Colonic mucosa (tissue), 4 donors: ENCODE measurements at regions not wholly inside any gene's neighbourhood (a gene's known extent, or its start where the extent isn't known, plus 50 kb on each side); places are given as distances from the start of the nearest gene placed in this dataset.

Experiments
- DNase-seq: peaks from one replicate; pipeline ENCODE4 v3.0.0-alpha.2; 2020
- H3K27ac ChIP-seq: fragments of 200-600 bp; one replicate; pipeline ENCODE4 v1.8.0; 2021
- H3K27me3 ChIP-seq: fragments of 200-600 bp; one replicate; pipeline ENCODE4 v1.8.0; 2021
- H3K36me3 ChIP-seq: fragments of 200-600 bp; one replicate; pipeline ENCODE4 v1.8.0; 2021
- H3K4me1 ChIP-seq: fragments of 200-600 bp; one replicate; pipeline ENCODE4 v1.8.0; 2021; ENCODE audit warnings: mild to moderate bottlenecking
- H3K4me3 ChIP-seq: fragments of 200-600 bp; one replicate; pipeline ENCODE4 v1.8.0; 2021
- H3K9ac ChIP-seq, 2 donors: one replicate each; pipeline ENCODE4 v1.7.0; 2013; ENCODE audit warnings: control low read depth in 2 of 2, low read depth in 2 of 2, low read length in 2 of 2
- H3K9me3 ChIP-seq: fragments of 200-600 bp; one replicate; pipeline ENCODE4 v1.8.0; 2021
- intact Hi-C: fragments of 100-400 bp; cut with DNase I; formaldehyde crosslinking; loops from one replicate; pipeline ENCODE4 v1.14.1; 2022
- TF ChIP-seq, protein P1 (sequence below): fragments of 200-600 bp; IDR thresholded peaks from one replicate; pipeline ENCODE4 v1.8.0; 2022; ENCODE audit warnings: antibody characterized with exemption, mild to moderate bottlenecking
- donor health status: healthy.
- donor health status: DM: no; HTN: no; CAD: no.
- donor health status: DM: no; HTN: no; CAD: no.

DNA sequence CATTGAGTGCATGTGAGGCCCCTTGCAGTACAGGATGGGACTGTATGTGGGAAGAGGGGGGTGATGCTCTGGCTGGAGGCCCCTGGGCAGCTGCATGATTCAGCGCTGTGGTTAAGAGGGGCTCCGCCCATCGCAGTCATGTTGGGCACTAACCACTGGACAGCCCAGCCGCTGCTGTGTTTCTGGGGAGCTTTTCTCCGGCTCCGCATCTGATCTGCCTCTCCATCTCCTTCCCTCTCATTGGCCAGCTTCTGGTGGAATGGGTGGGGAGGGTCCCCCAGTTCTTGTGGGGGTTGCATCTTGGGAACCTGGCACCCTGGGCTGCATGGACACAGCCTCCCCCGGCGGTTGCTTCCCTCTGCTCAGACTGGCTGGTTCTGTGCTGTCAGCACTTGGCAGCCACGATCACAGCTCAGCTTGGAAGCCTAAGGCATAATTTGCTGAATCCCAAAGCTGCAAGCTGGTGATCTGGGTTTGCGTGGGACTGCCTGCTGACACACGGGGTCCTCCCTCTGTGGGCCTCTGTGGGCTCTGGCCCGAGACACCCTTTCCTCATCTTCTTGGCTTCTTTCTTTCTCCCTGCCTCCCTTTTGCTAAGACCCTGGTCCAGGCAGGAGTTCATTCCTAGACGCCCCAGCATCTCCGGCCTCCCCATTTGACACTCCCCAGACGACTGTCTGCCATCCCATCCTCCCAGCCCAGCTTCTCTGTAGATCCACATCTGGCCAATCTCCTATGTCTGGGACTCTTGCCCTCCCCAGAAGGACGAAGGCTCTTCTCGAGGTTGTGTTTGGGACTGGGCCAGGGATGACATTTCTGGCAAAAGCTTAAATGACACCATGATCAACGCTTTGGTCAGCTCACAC is 168.3 kb downstream of the SEC14L1 start:
- Histone ChIP-seq H3K36me3 (no peaks in the 10 kb centered on the region), H3K9ac (no peak overlapping the region), H3K4me1 (peaks cover 27% of the 10 kb centered on the region), H3K27me3 (no peaks in the 10 kb centered on the region), H3K4me3 (no peak overlapping the region), H3K9me3 (no peaks in the 10 kb centered on the region), H3K27ac (no peak overlapping the region)
- TF ChIP-seq, protein P1, sequence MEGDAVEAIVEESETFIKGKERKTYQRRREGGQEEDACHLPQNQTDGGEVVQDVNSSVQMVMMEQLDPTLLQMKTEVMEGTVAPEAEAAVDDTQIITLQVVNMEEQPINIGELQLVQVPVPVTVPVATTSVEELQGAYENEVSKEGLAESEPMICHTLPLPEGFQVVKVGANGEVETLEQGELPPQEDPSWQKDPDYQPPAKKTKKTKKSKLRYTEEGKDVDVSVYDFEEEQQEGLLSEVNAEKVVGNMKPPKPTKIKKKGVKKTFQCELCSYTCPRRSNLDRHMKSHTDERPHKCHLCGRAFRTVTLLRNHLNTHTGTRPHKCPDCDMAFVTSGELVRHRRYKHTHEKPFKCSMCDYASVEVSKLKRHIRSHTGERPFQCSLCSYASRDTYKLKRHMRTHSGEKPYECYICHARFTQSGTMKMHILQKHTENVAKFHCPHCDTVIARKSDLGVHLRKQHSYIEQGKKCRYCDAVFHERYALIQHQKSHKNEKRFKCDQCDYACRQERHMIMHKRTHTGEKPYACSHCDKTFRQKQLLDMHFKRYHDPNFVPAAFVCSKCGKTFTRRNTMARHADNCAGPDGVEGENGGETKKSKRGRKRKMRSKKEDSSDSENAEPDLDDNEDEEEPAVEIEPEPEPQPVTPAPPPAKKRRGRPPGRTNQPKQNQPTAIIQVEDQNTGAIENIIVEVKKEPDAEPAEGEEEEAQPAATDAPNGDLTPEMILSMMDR = no peak
- DNase-seq = no peak
- intact Hi-C loops = no loop called here

DNA sequence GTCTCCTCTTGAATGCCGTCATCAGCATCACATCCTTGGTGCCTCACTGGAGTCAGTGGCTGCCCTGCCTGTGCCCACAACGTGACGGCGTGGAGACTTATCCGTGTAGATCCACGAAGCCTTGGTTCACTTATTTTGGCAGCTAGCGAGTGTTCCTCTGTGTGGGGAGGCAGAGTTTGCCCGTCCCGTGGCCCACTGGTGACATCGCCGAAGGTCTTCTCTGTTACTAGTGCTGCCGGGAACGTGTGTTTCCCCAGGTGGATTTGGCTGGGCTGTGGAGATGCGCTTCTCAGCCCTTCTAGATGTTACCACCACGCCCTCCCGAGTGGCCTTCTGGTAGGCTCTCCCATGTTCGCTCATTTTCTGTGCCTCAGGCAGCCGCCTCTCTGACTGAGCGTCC is 169.6 kb downstream of the SEC14L1 start:
- no peaks in the 10 kb centered on the region for H3K36me3 ChIP-seq
- H3K27ac ChIP-seq = no peak overlapping the region
- intact Hi-C loops = no loop called here

GRCh38 chr17:77311371-77311981 is 170.7 kb downstream of the SEC14L1 start:
- Histone ChIP-seq H3K36me3 (no peaks in the 10 kb centered on the region), H3K4me3 (no peak overlapping the region), H3K9me3 (no peaks in the 10 kb centered on the region), H3K9ac (peak overlapping the region in 1 of 2 donors; percentile 41), H3K27me3 (no peaks in the 10 kb centered on the region), H3K27ac (peak overlapping the region; percentile 25), H3K4me1 (peaks cover 23% of the 10 kb centered on the region)
- peak; percentile 90 for DNase-seq
- TF ChIP-seq, protein P1 = no peak
- intact Hi-C loops = no loop called here

More for the DNA sequence above, 169.6 kb downstream of the SEC14L1 start:
- Histone ChIP-seq H3K27me3 (no peaks in the 10 kb centered on the region), H3K9me3 (no peaks in the 10 kb centered on the region), H3K4me3 (no peak overlapping the region), H3K9ac (no peak overlapping the region), H3K4me1 (peaks cover 25% of the 10 kb centered on the region)
- no peak for DNase-seq
- TF ChIP-seq, protein P1 = no peak

DNA sequence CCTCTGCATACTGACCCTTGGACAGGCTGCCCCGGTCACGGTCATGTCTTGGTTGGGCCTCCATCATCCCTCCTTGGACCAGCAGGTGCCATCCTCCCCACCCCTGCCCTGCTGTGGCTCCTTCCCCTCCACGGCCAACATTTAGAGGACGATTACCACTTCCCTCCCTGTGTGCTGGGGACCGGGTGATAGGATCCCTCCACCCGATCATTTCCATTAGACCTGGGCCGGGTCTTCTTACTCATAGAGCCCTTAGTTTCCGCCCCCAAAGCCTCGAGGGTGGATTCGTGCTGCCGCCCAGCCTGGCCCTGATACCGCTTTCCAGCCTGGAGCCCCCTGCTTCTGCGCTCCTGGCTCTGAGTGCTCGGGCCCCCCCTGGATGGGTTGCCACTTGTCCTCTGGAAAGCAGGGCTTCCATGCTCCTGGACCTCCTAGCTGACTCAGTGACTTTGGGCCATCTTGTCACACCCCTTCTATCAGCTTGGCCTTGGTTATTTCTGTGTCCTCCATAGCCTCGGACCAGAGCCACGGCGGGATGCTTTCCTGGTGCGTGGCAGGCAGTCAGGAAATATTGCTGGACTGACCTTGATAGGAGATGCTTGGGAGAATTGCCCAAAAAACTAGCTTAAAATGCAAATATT is 171.4 kb downstream of the SEC14L1 start:
- peaks cover 16% of the 10 kb centered on the region for H3K4me1 ChIP-seq
- DNase-seq = no peak
- H3K27ac ChIP-seq = peak overlapping the region; percentile 25
- H3K27me3 ChIP-seq = no peaks in the 10 kb centered on the region
- H3K4me3 ChIP-seq = no peak overlapping the region
- no peaks in the 10 kb centered on the region for H3K9me3 ChIP-seq
- H3K9ac ChIP-seq = peak overlapping the region in 1 of 2 donors; percentile 41
- TF ChIP-seq, protein P1 = no peak
- intact Hi-C loops = no loop called here
- H3K36me3 ChIP-seq = no peaks in the 10 kb centered on the region

DNA sequence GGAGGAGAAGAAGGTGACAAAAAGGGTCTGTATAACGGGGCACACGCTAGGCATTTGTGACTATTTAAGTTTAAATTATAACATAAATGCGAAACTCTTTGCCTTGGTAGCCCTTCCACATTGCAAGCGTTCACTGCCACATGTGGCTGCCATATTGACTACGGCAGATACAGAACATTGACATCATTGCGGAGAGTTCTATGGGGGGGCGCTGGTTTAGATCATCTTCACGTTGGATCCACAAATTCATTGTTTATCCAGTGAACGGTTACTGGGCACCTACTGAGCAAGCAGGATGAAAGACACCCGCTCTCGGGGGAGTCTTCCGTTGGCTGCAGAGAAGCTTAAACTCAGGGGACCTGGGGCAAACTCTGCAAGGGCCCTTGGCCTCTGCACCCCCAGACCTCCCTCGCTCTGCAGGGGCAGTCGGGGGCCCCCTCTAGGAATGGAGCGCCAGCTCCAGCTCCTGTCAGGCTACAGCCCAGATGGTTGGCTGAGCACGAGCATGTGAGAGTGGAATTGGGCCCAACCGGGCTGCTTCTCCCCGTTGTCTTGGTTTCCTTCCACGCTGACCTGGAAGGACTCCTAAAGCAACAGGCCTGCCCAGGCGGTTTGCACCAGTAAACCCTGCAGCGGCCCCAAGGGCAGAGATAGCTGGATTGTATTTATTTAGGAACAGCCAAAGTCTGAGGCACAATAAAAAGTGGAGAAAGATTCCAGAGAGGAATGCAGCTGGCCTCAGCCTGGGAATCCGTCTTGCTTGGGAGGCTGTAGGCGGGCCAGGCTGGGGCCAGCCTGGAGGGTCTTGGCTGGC is 172.2 kb downstream of the SEC14L1 start:
- H3K27ac ChIP-seq = peak overlapping the region; percentile 69
- TF ChIP-seq, protein P1 = no peak
- no peaks in the 10 kb centered on the region for H3K27me3 ChIP-seq
- no peaks in the 10 kb centered on the region for H3K9me3 ChIP-seq
- intact Hi-C loops = no loop called here
- DNase-seq = peak; percentile 89
- H3K4me1 ChIP-seq = peaks cover 16% of the 10 kb centered on the region
- H3K9ac ChIP-seq = peak overlapping the region in 1 of 2 donors; percentile 23
- no peak overlapping the region for H3K4me3 ChIP-seq
- H3K36me3 ChIP-seq = no peaks in the 10 kb centered on the region
